Erythroblast (primary cell): ENCODE measurements at regions not wholly inside any gene's neighbourhood (a gene's known extent, or its start where the extent isn't known, plus 50 kb on each side); places are given as distances from the start of the nearest gene placed in this dataset.

Source experiments
- DNase-seq, 2 experiments: peaks; one replicate each; lab custom pipeline; 2025; lab: John Stamatoyannopoulos, UW
- GATA1 ChIP-seq: IDR thresholded peaks from 2 replicates; pipeline ENCODE4 v1.6.1; 2011; ENCODE audit warnings: low read depth, mild to moderate bottlenecking, control low read depth, low read length, moderate library complexity
- POLR2A ChIP-seq: IDR thresholded peaks from 2 replicates; pipeline ENCODE4 v1.6.1; 2011; ENCODE audit warnings: mild to moderate bottlenecking, low read length

DNA sequence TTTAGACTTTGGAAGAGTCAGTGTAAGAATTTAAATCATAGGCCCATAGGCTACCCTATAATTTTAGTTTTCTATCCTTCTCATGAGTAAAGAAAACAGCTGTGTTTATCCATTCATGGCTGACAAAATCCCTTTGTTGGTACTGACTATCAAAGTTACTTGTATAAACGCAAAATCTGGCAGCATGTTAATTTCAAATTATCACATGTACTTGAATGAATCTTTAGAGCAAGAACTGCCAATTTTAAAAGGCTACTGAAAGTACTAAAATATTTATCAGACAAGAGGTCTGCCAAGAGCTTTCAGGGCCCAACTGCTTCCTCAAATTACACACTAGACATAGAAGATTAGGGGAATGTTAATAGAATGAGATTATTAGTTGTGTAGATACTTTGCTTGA is 66.6 kb downstream of the MYL12B start:
- TF ChIP-seq POLR2A, result no peak
- no peak for TF ChIP-seq GATA1
- no peak for DNase-seq

DNA sequence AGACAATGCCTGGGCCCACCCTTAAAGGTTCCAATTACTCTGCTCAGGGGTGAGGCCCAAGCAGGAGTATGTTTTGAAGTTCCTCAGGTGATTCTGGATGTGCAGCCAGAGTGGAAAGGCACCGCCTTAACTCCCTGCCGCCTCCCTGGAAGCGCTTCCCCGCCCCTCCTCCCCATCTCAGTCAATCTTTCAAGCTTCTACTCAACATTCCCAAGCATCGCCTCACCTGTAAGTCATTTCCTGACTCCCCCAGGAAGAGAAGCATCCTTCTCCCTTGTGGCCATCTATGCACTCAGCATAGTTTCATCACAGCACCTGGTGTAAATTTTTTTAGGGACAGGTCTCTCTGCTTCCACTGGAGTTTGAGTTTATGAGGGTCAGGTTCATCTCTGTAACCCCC is 67.5 kb downstream of the MYL12B start:
- no peak for DNase-seq
- no peak for TF ChIP-seq POLR2A
- no peak for TF ChIP-seq GATA1

GRCh38 chr18:3329872-3330271 is 67.9 kb downstream of the MYL12B start:
- TF ChIP-seq GATA1, result no peak
- TF ChIP-seq POLR2A, result no peak
- DNase-seq, result no peak

DNA sequence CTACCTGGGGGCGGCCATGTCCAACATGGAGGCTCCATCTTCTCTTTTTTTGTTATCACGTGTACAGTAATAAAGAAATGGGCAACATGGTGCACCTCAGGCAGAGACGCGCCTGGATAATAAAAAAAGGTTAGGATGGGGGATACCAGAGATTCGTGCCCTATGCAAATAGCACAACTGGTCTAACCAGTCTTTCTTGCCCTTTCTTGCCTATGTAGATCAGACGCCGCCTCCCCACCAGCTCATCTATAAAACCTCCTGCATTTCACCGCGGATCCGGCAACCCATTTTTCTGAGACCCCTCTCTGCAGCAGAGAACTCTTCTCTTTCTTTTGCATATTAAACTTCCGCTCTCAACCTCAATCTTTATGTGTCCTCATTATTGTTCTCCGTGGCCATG is 68.7 kb downstream of the MYL12B start:
- no peak for DNase-seq
- TF ChIP-seq POLR2A (no peak), GATA1 (no peak)

- TF ChIP-seq GATA1 (no peak), POLR2A (no peak)
- DNase-seq, result no peak
Measured at GRCh38 chr18:3332376-3332775, 70.4 kb downstream of the MYL12B start.

DNA sequence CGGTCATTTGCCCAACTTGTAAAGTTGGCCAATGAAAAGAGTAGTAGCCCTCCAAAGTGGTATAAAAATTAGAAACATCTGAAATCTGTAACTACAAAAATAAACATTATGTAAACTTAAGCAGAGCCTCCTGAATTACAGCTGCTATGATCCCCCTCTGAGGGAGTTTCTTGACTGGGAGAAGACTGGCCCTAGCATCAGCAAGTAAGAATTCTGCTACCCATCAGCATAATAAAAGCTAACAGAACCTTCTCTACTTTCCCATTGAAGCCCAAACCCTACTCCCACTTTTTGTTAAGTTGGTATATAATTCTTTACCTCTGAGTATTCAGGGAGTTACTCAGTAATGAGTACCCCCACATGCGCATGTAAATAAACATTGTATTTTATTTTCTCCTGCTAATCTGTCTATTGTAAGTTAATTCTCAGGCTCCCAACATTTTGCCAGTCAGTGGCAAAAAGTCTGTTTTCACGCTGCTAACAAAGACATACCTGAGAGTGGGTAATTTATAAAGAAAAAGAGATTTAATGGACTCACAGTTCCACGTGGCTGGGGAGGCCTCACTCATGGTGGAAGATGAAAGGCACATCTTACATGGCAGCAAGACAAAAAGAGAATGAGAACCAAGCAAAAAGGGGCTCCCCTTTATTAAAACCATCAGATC is 71.3 kb downstream of the MYL12B start:
- no peak for DNase-seq
- TF ChIP-seq GATA1 (no peak), POLR2A (no peak)

DNA sequence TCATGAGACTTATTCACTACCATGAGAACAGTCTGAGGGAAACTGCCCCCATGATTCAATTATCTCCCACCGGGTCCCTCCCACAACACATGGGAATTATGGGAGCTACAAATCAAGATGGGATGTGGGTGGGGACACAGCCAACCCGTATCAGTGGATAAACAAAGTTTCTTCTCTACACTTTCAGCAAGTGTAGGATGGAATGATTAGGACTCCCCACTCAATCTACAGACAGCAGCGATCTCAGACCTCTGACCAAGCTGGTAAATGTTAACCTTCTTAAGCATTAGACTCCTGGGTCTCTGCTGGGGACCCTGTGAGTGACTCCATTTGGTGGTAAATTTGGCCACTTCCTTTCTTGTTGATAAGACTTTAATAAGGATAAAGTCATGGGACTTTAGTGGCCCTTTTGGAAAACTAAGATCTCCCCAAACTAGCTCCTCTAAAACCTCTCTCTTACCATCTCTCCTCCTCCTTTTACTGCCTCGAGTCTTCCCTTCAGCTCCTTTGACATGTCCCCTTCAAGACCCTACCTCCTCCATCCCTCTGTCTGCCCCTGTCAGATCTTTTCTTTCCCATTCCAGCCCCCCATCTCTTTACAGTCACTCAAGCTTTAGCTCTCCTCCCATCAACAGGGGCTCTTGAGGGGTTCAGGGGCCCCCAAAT is 71.9 kb downstream of the MYL12B start:
- TF ChIP-seq GATA1 (no peak), POLR2A (no peak)
- no peak for DNase-seq

DNA sequence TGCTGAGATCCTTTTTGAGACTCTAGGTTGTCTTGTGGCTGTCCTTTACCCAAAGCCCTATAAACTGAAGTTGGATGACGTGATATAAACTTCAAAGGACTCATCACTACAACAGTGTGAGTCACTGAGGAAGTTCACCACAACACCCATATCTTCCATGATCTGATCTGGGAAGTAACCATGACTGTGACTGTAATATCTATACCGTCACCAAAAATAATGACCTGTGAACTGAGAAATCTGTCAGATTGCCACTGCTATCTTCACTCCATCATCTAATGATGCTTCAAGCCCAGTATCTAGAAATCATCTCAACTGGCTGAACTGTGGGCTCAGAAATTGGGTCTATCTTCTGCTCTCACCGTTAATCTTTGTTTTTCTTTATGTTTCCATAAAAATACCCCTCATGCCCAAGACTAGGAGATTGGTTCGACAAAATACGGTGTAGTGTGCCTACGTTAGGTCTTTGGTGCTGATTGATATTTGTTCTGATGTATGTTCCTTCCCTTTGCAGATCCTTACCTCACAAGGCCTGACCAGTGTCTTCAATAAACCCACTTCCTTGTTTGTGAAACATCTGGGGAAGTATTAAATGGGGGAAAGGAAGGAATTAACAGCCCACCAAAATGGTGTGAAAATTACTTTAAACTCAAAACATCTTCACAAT is 78.2 kb downstream of the MYL12B start:
- TF ChIP-seq GATA1 (no peak), POLR2A (no peak)
- DNase-seq, result peak in 1 of 2 experiments; percentile 26

- DNase-seq, result no peak
- no peak for TF ChIP-seq GATA1
- no peak for TF ChIP-seq POLR2A
Measured at GRCh38 chr18:3340682-3341097, 78.8 kb downstream of the MYL12B start.

- TF ChIP-seq GATA1, result no peak
- no peak for TF ChIP-seq POLR2A
- DNase-seq, result no peak
Measured at GRCh38 chr18:3342628-3343027, 80.7 kb downstream of the MYL12B start.

DNA sequence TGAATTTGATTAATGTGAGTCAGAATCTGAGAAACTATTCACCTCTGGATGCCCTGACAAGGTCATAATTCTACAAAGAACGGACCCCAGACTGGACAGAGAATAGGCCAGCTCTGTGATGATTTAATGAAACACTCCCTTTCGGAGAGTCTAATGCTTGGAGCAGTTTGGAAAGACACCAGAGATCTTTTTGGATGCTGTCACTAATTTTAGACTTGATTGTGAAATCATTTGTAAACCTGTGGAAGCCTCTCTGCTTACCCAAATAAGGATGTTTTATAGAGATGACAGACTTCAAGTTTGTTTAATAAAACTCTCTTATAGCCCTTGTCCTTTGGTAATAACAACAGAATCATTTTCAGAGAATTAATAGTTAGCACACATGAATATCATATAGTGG is 83.5 kb downstream of the MYL12B start:
- no peak for DNase-seq
- TF ChIP-seq GATA1 (no peak), POLR2A (no peak)

- TF ChIP-seq POLR2A, result no peak
- no peak for TF ChIP-seq GATA1
- DNase-seq, result no peak
Measured at GRCh38 chr18:3345885-3346284, 84.0 kb downstream of the MYL12B start.

DNA sequence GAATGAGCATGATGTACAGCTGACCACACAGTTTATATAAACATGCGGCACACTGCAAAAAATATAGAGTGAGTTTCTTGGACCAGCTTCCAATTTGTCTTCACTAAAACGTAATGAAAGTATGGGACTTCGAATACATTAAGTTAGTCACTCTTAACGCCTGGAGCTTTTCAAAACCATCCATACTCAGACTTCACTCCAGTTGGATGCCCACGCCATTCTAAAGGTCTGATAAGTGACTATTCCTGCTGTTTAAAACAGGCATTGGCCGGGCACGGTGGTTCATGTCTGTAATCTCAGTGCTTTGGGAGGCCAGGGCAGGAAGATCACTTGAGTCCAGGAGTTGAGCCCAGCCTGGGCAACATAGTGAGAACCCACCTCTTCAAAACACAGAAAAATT is 84.6 kb downstream of the MYL12B start:
- DNase-seq, result no peak
- TF ChIP-seq POLR2A (no peak), GATA1 (no peak)

DNA sequence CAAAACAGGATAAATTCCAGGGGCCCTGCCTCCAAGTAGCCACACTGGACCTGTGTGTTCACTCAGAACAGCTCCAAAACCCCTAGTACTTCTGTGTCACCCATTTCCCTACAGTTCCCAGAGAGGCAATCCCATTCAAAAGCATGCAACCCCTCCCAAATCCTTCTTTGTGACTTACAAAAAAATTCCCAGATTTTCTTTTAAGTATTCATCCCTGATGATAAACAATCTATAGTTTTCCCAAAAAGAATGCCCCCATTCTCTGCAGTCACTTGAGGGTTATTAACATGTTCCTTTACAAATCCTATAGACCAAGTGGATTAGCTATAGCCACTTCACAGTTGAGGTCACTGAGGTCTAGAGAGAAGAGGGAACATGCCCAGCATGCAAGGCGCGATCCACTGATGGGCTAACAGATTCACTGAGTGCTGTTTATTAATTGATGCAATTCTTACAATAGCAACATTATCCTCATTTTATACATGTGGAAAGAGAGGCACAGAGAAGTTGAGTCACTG is 85.4 kb downstream of the MYL12B start:
- no peak for DNase-seq
- TF ChIP-seq GATA1 (no peak), POLR2A (no peak)
